Suprapubic skin (tissue), 4 donors: ENCODE measurements at regions not wholly inside any gene's neighbourhood (a gene's known extent, or its start where the extent isn't known, plus 50 kb on each side); places are given as distances from the start of the nearest gene placed in this dataset.

Experiments
- DNase-seq, 2 donors: peaks; one replicate each; pipeline ENCODE4 v3.0.0-alpha.2; 2019; ENCODE audit warnings: low spot score in 2 of 2
- H3K27ac ChIP-seq: fragments of 200-600 bp; sonication (generic); one replicate; pipeline ENCODE4 v1.5.1; 2019
- H3K27me3 ChIP-seq: fragments of 200-600 bp; sonication (generic); one replicate; pipeline ENCODE4 v1.5.1; 2019
- H3K36me3 ChIP-seq: fragments of 200-600 bp; sonication (generic); one replicate; pipeline ENCODE4 v1.5.1; 2019
- H3K4me1 ChIP-seq: fragments of 200-600 bp; sonication (generic); one replicate; pipeline ENCODE4 v1.5.1; 2019
- H3K4me3 ChIP-seq: fragments of 200-600 bp; sonication (generic); one replicate; pipeline ENCODE4 v1.5.1; 2019; ENCODE audit warnings: mild to moderate bottlenecking
- H3K9me3 ChIP-seq: fragments of 200-600 bp; sonication (generic); one replicate; pipeline ENCODE4 v1.5.1; 2019
- CTCF ChIP-seq, 2 donors: fragments of 200-600 bp in 1 of 2; fragments of 450-650 bp in 1 of 2; sonication (generic) in 1 of 2; IDR thresholded peaks; one replicate each; pipeline ENCODE4 v1.5.1; 2016 to 2019; ENCODE audit warnings: antibody characterized with exemption in 2 of 2, mild to moderate bottlenecking in 1 of 2, moderate library complexity in 1 of 2
- EP300 ChIP-seq: sonication (generic); formaldehyde crosslinking; IDR thresholded peaks from one replicate; pipeline ENCODE4 v1.6.1; 2017; ENCODE audit warnings: antibody characterized with exemption
- POLR2A ChIP-seq, 2 donors: fragments of 450-650 bp; IDR thresholded peaks; one replicate each; pipeline ENCODE4 v1.6.1; 2017; ENCODE audit warnings: antibody characterized with exemption in 2 of 2, mild to moderate bottlenecking in 2 of 2, moderate library complexity in 2 of 2
- POLR2AphosphoS5 ChIP-seq, 3 donors: sonication (generic); formaldehyde crosslinking; IDR thresholded peaks; one replicate each; pipeline ENCODE4 v1.6.1; 2017; ENCODE audit warnings: antibody characterized with exemption in 3 of 3
- WGBS: methylation state at CpG from one replicate; pipeline ENCODE4 v1.1.5; 2018; 5-methylcytosine and 5-hydroxymethylcytosine counted together

- 95% methylated on average over 7 of the region's 7 CpGs for WGBS
- no peak for TF ChIP-seq CTCF (IDR thresholded peaks at IDR 0.05)
- TF ChIP-seq EP300: no peak
- no peak for TF ChIP-seq POLR2A (IDR thresholded peaks at IDR 0.05)
- TF ChIP-seq POLR2AphosphoS5 (IDR thresholded peaks at IDR 0.05): no peak
- H3K27ac ChIP-seq: no peak overlapping the region
- DNase-seq: no peak
- no peaks in the 10 kb centered on the region for H3K27me3 ChIP-seq
- H3K4me3 ChIP-seq: no peak overlapping the region
- H3K4me1 ChIP-seq: no peaks in the 10 kb centered on the region
- H3K9me3 ChIP-seq: peaks cover 5% of the 10 kb centered on the region
- no peaks in the 10 kb centered on the region for H3K36me3 ChIP-seq
These were observed 85.8 kb upstream of the LARP1 start for GRCh38 chr5:154669402-154669801.

DNA sequence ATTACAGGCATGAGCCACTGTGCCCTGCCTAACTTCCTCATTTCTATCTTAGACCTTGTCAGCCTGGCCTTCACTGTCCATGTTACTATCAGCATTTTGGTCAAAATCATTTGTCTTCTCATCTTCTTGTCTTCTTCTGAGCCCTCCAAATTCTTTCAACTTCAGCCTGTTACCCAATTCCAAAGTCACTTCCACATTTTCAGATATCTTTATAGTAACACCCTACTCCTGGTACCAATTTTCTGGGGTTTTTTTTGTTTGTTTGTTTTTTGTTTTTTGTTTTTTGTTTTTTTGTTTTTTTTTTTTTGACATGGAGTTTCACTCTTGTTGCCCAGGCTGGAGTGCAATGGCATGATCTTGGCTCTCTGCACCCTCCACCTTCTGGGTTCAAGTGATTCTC is 90.3 kb upstream of the LARP1 start:
- Histone ChIP-seq H3K9me3 (peaks cover 9% of the 10 kb centered on the region), H3K27me3 (no peaks in the 10 kb centered on the region), H3K36me3 (no peaks in the 10 kb centered on the region), H3K4me1 (no peaks in the 10 kb centered on the region), H3K4me3 (no peak overlapping the region), H3K27ac (no peak overlapping the region)
- TF ChIP-seq EP300 (no peak), CTCF (IDR thresholded peaks at IDR 0.05) (no peak), POLR2AphosphoS5 (IDR thresholded peaks at IDR 0.05) (no peak), POLR2A (IDR thresholded peaks at IDR 0.05) (no peak)
- no peak for DNase-seq

DNA sequence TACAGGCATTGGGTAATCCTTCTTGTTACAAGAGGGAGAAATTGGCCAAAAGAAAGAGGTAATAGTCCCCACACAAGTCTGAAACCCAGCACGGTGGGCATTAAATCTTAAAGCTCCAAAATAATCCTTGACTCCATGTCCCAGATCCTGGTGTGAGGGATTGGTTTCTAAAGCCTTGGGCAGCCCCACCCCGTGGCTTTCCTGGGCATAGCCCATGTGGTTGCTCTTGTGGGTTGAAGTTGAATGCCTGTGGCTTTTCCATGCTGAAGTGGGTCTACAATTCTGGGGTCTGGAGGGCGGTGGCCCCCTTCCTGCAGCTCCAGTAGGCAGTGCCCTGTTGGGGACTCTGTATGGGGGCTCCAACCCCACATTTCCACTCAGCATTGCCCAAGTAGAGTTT is 91.8 kb upstream of the LARP1 start:
- 88% methylated on average over 3 of the region's 3 CpGs for WGBS
- Histone ChIP-seq H3K4me3 (no peak overlapping the region), H3K27ac (no peak overlapping the region), H3K36me3 (no peaks in the 10 kb centered on the region), H3K27me3 (no peaks in the 10 kb centered on the region), H3K4me1 (no peaks in the 10 kb centered on the region), H3K9me3 (peaks cover 9% of the 10 kb centered on the region)
- TF ChIP-seq EP300: no peak
- no peak for TF ChIP-seq POLR2A (IDR thresholded peaks at IDR 0.05)
- TF ChIP-seq POLR2AphosphoS5 (IDR thresholded peaks at IDR 0.05): no peak
- no peak for TF ChIP-seq CTCF (IDR thresholded peaks at IDR 0.05)
- DNase-seq: no peak

GRCh38 chr5:154654486-154655371 is 100.4 kb upstream of the LARP1 start:
- no peak for DNase-seq
- Histone ChIP-seq H3K9me3 (no peaks in the 10 kb centered on the region), H3K36me3 (no peaks in the 10 kb centered on the region), H3K27me3 (no peaks in the 10 kb centered on the region), H3K4me1 (peaks cover 19% of the 10 kb centered on the region), H3K27ac (peak overlapping the region; percentile 7), H3K4me3 (no peak overlapping the region)
- TF ChIP-seq EP300 (no peak), POLR2AphosphoS5 (IDR thresholded peaks at IDR 0.05) (no peak), POLR2A (IDR thresholded peaks at IDR 0.05) (no peak), CTCF (IDR thresholded peaks at IDR 0.05) (no peak)
- WGBS: 56% methylated on average over 13 of the region's 13 CpGs

- H3K27me3 ChIP-seq: no peaks in the 10 kb centered on the region
These were observed 101.3 kb upstream of the LARP1 start for GRCh38 chr5:154653764-154654485.

More at GRCh38 chr5:154653764-154654485, 101.3 kb upstream of the LARP1 start:
- Histone ChIP-seq H3K27ac (peak overlapping the region; percentile 7), H3K36me3 (no peaks in the 10 kb centered on the region), H3K9me3 (no peaks in the 10 kb centered on the region), H3K4me3 (no peak overlapping the region), H3K4me1 (peaks cover 19% of the 10 kb centered on the region)
- TF ChIP-seq POLR2AphosphoS5 (IDR thresholded peaks at IDR 0.05) (no peak), CTCF (IDR thresholded peaks at IDR 0.05) (no peak), POLR2A (IDR thresholded peaks at IDR 0.05) (no peak), EP300 (no peak)
- WGBS: 17% methylated on average over 3 of the region's 4 CpGs
- no peak for DNase-seq
